ENCODE measurements at regions not wholly inside any gene's neighbourhood (a gene's known extent, or its start where the extent isn't known, plus 50 kb on each side); places are given as distances from the start of the nearest gene placed in this dataset.
"Not testable (repeated sequence)": the region's sequence is repeated elsewhere in the genome, so short reads cannot be mapped to it uniquely, and the experiment has no call there.

DNA sequence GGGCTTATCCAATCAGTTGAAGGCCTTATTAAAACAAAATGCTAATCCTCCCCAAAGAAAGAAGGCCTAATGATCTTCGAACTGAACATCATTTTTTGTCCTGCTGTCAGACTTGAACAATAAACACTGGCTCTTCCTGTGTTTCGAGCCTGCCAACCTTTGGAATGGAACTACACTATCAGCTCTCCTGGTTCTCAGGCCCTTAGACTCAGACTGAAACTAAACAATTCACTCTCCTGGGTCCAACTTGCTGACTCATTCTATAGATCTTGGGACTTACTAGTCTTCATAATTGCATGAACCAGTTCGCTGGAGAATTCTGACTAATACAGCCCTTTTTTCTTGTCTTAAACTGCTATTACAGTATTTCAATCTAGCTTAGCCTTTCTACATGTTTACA, 235.2 kb downstream of the LNPK start:
- DNase-seq (ENCODE audit: low read depth): peak; percentile 20

DNA sequence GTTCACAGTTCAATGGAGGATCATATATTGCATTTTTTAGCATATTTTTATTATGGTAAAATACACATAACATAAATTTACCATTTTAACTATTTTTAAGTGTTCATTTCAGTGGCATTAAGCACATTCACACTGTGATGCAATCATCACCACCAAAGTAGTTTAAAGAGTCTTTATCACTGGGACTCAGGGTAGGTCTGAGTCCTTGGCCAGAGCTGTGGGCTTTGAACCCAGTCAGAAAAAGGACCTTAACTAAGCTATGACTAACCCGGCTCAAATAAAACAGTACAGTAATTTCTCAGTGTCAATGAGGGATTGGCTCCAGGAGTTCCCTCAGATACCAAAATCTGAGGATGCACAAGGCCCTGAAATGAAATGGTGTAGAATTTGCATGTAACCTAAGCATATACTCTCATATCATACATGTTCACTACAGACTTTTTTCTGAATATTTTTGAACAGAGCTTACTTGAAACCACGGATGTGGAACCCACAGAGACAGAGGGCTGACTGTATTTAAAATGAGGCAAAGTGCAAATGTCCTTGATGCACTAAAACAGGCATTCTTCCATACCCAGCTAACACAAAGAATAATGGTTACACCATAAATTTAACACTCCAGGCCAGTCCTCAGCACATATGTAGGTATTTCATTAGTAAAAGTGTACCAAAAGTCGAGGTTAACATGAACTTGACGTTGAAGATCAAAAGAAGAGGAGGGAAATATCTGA, 246.2 kb downstream of the LNPK start:
- no peak for DNase-seq (ENCODE audit: low read depth)

DNA sequence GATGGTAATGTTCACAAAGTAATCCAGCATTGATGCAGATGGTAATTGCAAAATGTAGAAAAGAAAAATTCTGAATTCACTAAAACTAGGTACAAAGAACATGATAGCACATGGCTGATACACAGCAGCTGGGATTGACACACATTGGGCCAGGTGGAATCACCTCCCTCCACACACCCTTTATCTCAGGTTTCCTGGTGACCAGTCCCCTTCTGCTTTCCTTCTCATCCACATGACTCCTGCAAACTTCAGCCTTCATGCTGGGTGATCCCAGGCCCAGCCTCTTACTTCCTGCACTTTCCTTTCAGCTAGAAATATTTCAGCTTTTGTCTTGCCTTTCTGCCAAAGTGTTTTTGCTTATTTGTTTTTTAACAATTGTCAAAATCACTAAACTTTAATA, 246.9 kb downstream of the LNPK start:
- DNase-seq (ENCODE audit: low read depth): no peak

DNA sequence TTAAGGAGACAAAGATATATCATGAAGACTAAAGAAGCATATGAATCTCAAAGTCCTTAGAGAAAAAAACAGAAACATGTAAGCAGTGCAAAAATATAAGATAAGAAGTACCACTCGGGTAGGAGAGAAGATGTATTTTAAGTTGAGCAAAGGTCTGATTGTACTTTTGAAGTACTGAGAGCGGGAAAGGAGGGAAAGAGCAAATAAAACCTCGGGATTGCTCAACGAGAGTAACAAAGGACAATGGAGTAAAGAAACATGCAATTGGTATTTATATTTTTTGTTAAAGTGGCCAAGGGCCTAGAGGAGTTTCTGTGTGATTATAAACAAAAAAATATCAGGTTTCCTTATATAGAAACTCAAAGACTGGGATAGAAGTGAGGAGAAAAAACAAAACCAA, 251.9 kb downstream of the LNPK start:
- no peak for DNase-seq (ENCODE audit: low read depth)

DNA sequence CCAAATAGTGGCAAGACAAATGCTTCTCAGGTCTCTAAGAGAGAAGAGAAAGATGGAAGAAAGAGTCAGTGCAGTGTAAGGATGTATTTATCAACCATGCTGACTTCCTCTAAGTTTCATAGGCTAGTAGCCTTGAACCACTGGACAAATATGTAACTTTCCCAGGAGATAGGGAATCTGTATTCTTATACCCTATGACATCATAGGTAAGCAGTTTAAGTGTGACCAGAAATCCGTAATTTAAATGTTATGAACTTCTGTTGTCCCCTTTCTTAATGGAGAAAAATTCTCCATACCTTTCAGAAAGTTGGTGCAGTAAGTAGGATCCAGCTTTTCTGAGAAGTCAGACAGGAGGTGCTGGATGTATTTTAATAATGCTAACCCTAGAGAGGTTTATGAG, 256.2 kb downstream of the LNPK start:
- no peak for DNase-seq (ENCODE audit: low read depth)

DNA sequence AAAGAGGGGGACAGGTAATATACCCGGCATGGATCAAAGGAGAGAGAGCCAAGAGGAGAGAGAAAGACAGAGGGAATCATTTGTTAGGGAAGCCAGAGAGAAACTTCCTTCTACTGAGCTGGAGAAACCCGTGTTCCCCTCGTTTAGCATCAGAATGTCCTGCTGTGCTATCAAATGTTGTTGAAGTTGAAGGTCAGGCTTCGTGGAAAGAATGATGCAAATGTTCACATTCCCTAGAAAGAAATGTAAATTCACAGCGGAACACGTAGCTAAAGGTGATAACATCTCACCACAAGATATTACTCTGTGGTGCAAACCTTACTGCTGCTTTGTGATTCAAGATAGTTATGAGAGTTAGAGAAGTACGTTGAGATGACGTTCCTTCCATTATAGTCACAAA, 258.1 kb downstream of the LNPK start:
- no peak for DNase-seq (ENCODE audit: low read depth)

DNA sequence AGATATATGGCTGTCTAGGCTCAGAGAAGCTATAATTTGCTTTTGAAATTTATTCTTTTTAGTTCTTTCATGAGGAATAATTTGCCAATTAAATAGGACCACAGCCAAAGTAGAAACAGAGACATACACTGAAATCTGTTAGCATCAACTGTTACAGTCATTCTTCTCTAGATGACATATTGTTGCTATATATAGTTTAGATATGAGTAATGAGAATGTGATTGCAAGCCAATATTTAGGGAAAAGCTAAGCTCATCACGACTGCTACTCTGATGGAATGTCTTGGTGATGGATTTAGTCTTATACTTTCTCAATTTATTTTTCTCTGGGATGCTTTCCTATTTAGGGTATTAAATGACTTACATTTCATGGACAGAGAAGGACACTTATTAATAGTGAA, 259.1 kb downstream of the LNPK start:
- peak; percentile 9 for DNase-seq (ENCODE audit: low read depth)

DNA sequence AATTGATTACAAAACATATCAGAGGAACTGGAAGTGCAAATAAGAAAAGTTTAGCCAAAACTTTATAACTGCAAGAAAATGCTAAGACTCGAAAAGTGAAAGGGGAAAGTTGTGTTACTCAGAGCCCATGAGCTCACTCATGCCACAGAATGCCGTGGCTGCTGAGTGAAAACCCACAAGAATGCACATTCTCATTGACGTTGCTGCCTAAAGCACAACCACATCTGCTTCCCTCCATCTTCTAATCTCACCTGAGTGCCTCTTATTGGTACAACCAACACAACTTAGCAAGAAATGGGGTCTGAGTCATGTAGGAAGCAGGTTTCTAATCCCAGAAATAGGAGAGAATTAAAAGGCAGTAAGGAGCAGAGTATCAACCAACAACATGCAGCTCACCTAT, 259.7 kb downstream of the LNPK start:
- peak; percentile 31 for DNase-seq (ENCODE audit: low read depth)

DNA sequence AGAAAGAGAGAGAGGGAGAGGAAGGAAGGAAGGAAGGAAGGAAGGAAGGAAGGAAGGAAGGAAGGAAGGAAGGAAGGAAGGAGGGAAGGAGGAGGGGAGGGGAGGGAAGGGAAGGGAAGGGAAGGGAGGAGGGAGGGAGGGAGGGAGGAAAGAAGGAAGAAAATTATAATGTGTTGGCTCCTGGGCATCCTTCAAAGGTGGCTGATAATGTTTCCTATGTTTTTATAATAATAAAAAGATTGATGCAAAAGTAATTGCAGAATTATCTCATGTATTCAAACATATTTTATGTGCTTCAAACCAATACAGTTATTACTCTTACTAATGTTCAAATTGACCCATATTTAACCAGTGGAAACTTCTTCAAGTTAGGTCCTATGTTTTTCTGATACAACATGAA, 260.9 kb downstream of the LNPK start:
- DNase-seq (ENCODE audit: low read depth): no peak

DNA sequence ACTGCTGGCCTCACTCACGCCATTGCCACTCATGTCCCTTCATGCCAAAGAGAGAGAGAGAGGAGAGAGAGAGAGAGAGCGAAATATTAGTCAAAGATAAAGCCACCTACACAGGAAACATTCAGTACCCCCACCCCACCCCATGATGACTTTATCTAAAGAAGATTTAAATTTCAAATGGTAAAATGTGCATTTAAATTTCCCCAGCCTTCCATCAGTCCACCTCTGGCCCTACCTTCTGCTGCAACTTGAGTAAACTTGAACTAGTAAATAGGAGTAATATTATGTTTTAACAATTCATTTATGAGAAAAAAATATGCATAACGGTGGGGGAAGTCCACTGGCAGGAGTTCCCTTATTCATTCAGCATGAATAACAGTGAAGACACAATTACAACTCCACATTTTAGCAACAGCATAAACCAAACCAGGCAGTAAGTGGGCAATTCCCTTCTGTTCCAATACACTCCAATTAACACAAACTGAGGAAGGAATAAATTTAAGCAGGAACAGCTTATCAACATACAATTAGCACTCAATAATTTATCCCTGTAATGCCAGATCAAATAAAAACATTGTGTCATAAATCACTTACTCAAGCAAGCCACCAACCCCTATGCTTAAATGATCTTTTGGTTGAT, 264.2 kb downstream of the LNPK start:
- DNase-seq (ENCODE audit: low read depth): no peak

DNA sequence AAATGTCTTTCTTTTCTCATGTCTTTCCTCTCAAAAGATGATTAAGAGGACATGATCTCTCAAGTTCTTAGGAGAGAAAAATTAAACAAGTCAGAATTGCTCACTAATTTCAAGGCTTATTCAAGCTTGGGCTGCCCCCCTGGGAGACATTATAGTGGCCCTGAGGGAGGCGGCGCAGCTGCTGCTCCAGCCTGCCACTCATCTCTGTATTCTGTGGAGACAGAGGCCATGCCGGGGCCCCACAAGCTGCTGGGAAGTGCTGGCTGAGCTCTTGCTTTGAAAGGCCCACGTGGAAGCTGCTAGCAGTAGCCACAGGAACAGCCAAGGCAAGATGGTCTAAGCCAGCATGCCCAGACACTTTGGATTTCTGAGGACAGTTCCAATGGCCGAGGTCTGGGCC, 267.4 kb downstream of the LNPK start:
- DNase-seq (ENCODE audit: low read depth): no peak

DNA sequence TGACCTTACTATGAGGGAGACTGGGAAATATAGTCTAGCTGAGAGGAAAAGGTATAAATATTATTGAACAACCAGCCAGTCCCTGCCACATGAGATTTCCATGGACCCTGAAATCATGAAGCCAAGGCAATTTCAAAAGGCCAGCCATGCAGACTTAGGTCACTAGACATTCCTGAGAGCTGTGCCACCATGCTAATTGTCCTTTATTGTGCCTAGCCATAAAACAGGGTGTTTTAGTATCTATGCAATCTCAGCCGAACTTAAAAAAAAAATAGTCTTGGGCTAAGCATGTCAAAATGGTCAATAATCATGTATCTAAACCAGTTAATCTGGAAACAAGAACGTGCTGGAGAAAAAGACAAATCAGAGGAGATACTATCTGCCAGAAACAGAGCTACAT, 269.5 kb downstream of the LNPK start:
- DNase-seq (ENCODE audit: low read depth): no peak

DNA sequence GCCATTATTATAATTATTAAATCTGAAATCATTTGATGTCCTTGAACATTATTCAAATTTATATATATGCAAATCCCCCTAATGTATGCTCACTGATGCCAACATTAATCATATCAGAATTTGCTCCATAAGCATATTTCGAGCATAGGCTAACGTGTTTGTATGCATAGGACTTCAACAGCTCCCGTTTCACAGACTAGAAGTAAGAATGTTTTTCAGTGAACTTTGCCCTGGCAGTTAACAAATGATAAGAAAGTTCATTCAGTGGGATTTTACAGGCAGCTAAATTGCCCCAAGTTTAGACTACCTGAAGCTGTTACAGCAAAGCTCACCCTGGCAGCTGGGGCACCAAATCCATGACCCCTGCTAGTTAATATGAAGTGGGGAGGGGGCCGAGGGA, 272.0 kb downstream of the LNPK start:
- DNase-seq (ENCODE audit: low read depth): no peak

DNA sequence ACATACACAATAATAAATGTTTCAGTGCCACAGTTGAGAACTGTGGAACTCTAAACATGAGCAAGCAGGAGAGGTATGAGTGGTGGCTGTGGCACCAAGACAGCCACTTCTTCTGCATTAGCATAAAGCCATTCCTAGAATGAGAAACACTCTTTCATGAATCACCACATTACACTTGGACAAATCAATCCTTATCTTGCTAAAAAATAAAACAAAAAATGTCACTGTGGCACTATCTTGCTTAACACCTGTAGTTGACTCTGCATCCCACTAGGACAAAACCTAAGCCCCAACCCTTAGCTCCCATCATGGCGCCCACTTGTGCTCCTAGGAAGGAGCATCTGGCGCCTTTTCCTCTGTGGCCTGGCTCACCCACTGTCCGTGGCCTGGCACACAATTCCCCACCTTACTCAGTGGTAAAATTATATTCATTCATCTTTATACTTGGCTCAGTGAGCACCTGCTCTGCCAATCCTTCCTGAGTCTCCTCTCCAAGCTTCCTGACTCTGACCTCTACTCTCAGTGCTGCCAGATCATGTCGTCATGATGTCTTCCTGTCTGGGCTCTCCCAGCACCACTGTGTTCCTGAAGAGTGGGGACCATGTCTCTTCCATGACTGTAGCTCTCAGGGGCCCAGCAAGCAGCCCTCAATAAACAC, 272.9 kb downstream of the LNPK start:
- no peak for DNase-seq (ENCODE audit: low read depth)

DNA sequence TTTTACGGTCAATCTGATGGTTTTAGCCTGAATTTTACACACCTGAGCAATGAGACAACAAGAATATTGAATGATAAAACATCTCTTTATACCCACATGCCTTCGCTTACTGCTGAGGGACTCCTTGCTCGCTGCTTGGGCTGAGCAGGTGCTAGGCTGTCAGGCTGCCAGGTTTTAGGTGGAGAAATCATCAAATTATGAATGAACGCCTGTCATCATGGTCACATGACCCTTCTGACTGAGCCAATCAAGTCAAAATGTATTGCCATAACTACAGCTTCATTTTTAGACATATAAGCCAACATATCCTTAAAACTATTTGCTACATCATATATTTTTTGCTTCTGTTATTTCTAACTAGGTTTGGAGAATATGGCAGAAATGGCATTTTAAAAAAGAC, 274.0 kb downstream of the LNPK start:
- no peak for DNase-seq (ENCODE audit: low read depth)

DNA sequence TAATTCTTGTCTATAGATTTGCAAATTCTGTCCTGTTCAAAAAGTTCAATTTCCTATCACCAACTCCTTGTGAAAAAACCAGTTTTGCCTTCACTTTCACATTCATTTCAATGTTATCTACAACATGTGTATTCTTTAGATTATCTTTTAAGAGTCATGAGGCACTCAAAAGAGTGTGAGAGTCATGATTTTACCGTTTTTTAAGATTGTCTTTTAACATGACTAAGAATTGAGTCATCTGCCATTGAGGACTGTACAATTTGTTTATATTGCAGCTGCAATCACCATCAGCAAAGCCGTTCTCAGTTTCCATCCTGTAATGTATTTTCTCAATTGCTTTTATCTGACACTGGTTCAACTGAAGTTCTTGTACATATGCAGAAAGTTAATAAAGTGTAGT, 275.8 kb downstream of the LNPK start:
- peak; percentile 31 for DNase-seq (ENCODE audit: low read depth)

DNA sequence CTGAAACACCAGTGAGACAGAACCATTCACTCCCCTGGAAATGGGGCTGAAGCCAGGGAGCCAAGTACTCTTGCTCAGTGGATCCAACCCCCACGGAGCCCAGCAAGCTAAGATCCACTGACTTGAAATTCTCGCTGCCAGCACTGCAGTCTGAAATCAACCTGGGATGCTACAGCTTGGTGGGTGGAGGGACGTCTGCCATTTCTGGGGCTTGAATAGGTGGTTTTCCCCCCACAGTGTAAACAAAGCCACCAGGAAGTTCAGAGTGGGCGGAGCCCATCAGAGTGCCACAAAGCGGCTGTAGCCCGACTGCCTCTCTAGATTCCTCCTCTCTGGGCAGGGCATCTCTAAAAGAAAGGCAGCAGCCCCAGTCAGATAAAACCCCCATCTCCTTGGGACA, 292.8 kb downstream of the LNPK start:
- no peak for DNase-seq (ENCODE audit: low read depth)

DNA sequence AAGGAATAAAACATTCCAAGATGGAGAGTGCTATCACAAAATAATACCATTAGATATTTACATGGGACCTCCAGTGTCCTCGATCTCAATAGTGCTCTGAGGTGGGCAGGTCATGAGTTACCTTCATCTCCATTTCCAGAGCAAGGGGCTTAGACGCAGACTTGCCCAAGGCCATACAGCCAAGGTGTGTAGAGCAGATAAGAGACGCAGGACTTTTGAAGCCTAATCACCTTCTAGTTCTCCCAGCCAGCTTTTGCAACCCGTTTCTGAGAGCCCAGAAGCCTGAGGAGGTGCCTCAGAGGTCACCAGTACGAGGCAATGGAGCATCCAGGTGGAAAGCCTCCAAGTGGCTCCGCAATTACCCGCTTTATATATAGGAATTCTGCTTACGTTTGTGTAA, 294.7 kb downstream of the LNPK start:
- no peak for DNase-seq (ENCODE audit: low read depth)

DNA sequence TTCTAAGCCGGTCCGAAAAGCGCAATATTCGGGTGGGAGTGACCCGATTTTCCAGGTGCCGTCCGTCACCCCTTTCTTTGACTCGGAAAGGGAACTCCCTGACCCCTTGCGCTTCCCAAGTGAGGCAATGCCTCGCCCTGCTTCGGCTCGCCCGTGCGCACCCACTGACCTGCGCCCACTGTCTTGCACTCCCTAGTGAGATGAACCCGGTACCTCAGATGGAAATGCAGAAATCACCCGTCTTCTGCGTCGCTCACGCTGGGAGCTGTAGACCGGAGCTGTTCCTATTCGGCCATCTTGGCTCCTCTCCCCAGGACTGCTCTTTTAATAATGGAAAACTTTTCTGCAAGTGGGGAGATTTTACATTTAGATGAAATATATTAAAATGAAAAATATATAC, 297.5 kb downstream of the LNPK start:
- not testable (repeated sequence) for DNase-seq (ENCODE audit: low read depth)

DNA sequence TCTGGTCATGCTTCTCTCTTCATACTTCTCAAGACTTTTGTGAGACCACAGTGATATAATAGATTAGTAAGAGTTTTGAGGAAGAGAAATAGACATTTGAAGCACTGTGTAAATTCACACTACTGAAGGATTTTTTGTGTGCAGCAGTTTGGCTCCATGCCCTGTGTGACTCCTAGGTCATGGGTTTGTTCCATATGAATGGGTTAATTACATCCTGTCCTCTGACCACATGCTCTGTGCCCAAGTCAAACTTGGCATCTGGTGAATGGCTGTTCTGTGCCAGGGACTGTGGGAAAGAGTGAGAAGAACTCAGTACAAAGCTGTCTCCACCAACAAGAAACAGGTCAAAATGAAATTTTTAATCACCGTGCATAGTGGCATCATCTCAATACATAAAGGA, 304.0 kb downstream of the LNPK start:
- no peak for DNase-seq (ENCODE audit: low read depth)

DNA sequence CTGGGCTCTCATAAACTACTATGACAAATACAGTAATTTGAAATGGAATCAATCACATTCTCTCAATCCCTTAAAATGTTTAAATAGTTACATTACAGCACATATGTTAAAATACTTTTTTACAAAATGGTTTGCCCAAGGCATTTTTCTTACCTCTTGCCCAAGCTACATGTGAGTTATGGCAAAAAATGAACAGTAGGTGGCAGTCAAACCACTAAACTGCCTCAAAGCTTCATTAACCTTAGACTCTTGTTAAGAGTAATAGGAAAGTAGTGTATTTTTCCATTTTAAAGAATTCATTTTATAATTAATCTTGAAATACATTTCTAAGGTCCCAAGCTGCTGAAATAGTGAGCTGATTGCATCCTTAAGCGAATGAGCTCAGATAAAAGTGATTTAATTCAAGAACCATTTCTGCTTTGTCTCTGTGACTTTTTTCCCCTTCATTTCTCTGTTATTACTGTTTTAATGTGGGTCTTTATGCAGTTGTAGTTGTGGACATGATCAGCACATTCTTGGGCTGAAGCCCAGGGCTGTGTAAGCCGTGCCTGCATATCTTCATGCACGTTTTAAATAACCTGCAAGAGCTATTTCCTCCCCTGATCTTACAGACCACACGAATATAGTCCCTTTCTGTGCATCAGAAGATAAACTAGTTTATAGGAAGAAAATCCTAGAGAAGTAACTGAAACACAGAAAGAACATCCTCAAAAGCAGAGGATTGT, 311.8 kb downstream of the LNPK start:
- DNase-seq (ENCODE audit: low read depth): peak; percentile 40

DNA sequence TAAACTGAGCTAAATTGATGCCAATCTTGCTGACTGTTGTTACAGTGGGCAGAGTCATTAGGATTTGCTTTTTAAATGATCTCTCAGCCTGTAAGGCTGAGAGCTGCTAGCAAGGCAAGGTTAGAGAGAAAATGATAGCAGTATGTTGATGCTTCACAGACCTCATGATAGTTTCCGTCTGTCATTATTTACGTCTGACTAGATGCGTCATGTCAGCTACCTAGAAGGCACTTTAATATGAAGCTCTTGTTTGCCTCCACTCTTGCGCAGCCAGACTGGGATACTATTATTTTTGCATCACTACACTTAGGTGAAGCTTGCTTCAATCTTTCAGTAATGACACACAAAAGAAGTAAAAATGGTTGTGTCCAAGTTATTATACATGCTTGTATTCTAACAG, 313.8 kb downstream of the LNPK start:
- no peak for DNase-seq (ENCODE audit: low read depth)

DNA sequence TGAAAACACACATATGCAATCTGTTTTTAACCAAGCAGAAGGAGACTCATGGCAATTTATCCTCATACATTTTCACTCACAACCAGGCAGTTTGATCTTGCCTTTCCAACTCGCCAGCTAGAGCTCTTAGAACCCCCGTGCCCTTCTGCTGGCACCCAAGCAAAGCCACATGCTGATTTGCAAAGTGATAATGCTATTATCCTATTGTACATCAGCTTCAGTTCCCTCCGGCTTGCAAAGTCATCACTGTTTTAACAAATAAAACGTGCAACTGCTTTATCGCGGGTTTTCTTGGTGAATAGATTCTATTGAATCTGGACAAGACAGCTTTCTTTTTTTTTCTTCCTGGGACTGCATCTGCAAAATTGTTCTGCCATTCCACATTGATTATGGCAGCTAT, 314.6 kb downstream of the LNPK start:
- DNase-seq (ENCODE audit: low read depth): no peak

Data from stromal cell of bone marrow (primary cell).